ENCODE measurements at regions not wholly inside any gene's neighbourhood (a gene's known extent, or its start where the extent isn't known, plus 50 kb on each side); places are given as distances from the start of the nearest gene placed in this dataset.

- no peak for DNase-seq
- intact Hi-C loops (cut with DNase I) = no loop called here
Measured at GRCh38 chr9:105116052-105116868, 128.2 kb upstream of the SLC44A1 start.

GRCh38 chr9:105117234-105117633 is 127.2 kb upstream of the SLC44A1 start:
- H3K36me3 ChIP-seq = no peaks in the 10 kb centered on the region
- no peak overlapping the region for H3K27ac ChIP-seq
- no peak overlapping the region for H3K4me3 ChIP-seq
- H3K9me3 ChIP-seq = no peaks in the 10 kb centered on the region
- intact Hi-C loops (cut with DNase I) = no loop called here
- no peaks in the 10 kb centered on the region for H3K27me3 ChIP-seq
- DNase-seq = no peak
- peaks cover 0 to 22% (median 0%) of the 10 kb centered on the region in 3 donors for H3K4me1 ChIP-seq
- WGBS, 2 donors = no CpG with 5 or more reads among the region's 2 CpGs
- TF ChIP-seq POLR2A (IDR thresholded peaks at IDR 0.05) (no peak), CTCF (IDR thresholded peaks at IDR 0.05) (no peak)

More at GRCh38 chr9:105116052-105116868, 128.2 kb upstream of the SLC44A1 start:
- TF ChIP-seq POLR2A (IDR thresholded peaks at IDR 0.05) (no peak), CTCF (IDR thresholded peaks at IDR 0.05) (no peak)
- Histone ChIP-seq H3K27me3 (no peaks in the 10 kb centered on the region), H3K4me3 (no peak overlapping the region), H3K4me1 (peaks cover 0 to 22% (median 0%) of the 10 kb centered on the region in 3 donors), H3K27ac (no peak overlapping the region), H3K9me3 (no peaks in the 10 kb centered on the region), H3K36me3 (no peaks in the 10 kb centered on the region)
- WGBS, 2 donors = 85% methylated on average over 6 to 9 of the region's 9 CpGs

- no peak overlapping the region for H3K27ac ChIP-seq
- WGBS, 2 donors = 41 to 74% methylated on average over 3 to 5 of the region's 5 CpGs
- H3K4me3 ChIP-seq = no peak overlapping the region
- peaks cover 0 to 22% (median 0%) of the 10 kb centered on the region in 3 donors for H3K4me1 ChIP-seq
- no peaks in the 10 kb centered on the region for H3K27me3 ChIP-seq
- no peaks in the 10 kb centered on the region for H3K9me3 ChIP-seq
- intact Hi-C loops (cut with DNase I) = no loop called here
- no peaks in the 10 kb centered on the region for H3K36me3 ChIP-seq
- no peak for TF ChIP-seq POLR2A (IDR thresholded peaks at IDR 0.05)
- no peak for TF ChIP-seq CTCF (IDR thresholded peaks at IDR 0.05)
- no peak for DNase-seq
Measured at GRCh38 chr9:105118636-105119035, 125.8 kb upstream of the SLC44A1 start.

GRCh38 chr9:105119156-105119555 is 125.3 kb upstream of the SLC44A1 start:
- no peak overlapping the region for H3K27ac ChIP-seq
- 64 to 65% methylated on average over 6 of the region's 6 CpGs for WGBS, 2 donors

More at GRCh38 chr9:105119156-105119555, 125.3 kb upstream of the SLC44A1 start:
- Histone ChIP-seq H3K27me3 (no peaks in the 10 kb centered on the region), H3K4me1 (peaks cover 0 to 22% (median 0%) of the 10 kb centered on the region in 3 donors), H3K9me3 (no peaks in the 10 kb centered on the region), H3K4me3 (no peak overlapping the region), H3K36me3 (no peaks in the 10 kb centered on the region)
- no peak for DNase-seq
- TF ChIP-seq POLR2A (IDR thresholded peaks at IDR 0.05) = no peak
- no peak for TF ChIP-seq CTCF (IDR thresholded peaks at IDR 0.05)
- intact Hi-C loops (cut with DNase I) = no loop called here
